HG03139 (cell line): ENCODE measurements at regions not wholly inside any gene's neighbourhood (a gene's known extent, or its start where the extent isn't known, plus 50 kb on each side); places are given as distances from the start of the nearest gene placed in this dataset.

Experiments
- ATAC-seq: cut with Tn5 transposase; IDR thresholded peaks from one replicate; pipeline ENCODE4 v1.9.1; 2021; ENCODE audit not compliant: unreplicated experiment

DNA sequence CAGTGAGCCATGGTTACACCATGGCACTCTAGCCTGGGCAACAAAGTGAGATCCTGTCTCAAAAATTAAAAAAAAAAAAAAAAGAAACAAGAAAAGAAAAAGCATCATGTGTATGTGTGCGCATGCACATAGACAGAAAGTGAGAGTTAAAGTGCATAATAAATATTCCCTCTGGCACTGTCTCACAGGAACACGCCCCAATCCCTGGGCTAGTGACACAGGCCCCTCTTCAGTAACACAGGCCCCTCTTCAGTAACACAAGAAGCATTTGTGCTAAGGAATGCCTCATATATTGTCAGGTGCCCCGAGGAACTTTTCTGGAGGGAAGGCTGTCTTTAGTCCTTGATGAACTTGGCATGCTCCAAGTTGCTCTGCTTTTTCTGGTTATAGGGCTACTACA lies 57.5 kb downstream of the RPL27A start:
- no peak for ATAC-seq

- ATAC-seq: no peak
Measured at GRCh38 chr11:8744423-8744822, 61.8 kb downstream of the RPL27A start.

- no peak for ATAC-seq
Measured at GRCh38 chr11:8745431-8746253, 63.0 kb downstream of the RPL27A start.

GRCh38 chr11:8746331-8746974 lies 63.9 kb downstream of the RPL27A start:
- no peak for ATAC-seq

GRCh38 chr11:8747173-8747572 lies 64.6 kb downstream of the RPL27A start:
- no peak for ATAC-seq

DNA sequence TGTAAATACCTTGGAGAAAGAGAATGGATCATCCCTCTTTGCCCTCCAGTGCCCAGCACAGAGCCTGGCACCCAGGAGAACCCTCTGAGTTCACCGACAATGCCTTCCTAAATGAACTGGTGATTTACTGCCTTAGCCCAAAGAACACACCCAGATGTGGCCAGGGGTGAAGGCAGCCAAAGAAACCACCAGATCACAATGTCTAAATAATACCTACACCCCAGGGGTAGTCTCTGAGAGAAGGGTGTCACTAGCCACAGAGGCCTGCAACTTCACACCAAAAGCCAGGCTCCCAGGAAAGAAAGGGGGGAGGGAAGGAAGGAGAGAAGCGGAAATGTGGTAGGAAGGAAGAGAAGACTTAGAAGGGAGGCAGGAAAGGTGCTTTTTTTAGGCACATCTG lies 65.7 kb downstream of the RPL27A start:
- ATAC-seq: no peak

DNA sequence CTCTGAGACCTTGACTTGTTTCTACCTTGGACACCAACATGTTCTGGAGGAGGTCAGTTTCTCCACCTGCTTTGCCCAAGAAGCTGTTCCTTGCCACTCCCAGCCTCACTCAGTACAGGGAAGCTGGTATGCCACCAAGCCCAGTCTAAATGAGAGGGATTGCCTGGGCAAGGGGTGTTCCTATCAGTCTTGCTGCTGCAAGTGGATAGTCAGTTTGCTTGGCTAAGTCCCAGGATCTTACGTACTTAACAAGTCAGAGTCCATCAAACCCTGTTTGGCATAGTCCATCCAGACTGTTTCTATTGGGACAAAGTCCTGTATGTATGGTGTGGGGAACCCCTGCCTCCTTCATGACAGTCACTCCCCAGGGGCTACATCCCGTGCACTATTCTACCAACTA lies 66.6 kb downstream of the RPL27A start:
- no peak for ATAC-seq

GRCh38 chr11:8754241-8754640 lies 71.6 kb downstream of the RPL27A start:
- no peak for ATAC-seq

- no peak for ATAC-seq
Measured at GRCh38 chr11:8756201-8756600, 73.6 kb downstream of the RPL27A start.

DNA sequence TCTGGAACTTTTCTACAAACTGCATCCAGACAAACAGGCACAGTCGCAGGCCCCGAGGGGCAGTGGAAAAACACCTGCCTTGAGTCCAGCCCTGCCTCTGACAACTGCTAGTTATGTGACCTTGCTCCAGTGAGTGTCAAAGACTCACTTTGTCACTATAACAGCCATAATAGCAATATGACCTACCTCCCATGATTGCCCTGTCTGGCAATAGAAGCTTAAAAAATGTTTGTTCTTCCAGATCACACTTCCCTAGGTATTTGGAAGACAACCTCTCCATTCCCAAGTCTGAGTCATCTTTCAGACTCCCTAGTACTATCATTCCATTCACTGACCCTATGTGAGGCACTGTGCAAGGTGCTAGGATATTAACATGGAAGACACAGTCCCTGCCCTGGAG lies 74.5 kb downstream of the RPL27A start:
- ATAC-seq: no peak

DNA sequence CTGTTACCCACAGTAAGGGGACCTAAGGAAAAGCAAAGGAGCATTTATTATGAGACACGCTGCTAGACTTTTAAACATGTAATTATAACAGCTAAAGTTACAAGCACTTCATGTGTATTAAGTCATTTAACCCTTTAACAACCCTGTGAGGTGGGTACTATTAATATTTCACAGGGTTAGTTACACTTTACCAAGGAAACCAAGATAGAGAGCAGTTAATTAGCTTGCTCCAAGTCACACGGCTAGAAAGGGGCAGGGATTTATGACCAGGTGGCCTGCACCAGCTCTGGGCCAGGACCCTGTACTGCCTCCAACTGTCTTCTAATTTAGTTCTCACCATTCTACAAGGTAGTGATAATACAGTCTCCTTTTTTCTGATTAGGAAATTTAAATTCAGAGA lies 74.9 kb downstream of the RPL27A start:
- ATAC-seq: no peak

- no peak for ATAC-seq
Measured at GRCh38 chr11:8758619-8759169, 76.1 kb downstream of the RPL27A start.

DNA sequence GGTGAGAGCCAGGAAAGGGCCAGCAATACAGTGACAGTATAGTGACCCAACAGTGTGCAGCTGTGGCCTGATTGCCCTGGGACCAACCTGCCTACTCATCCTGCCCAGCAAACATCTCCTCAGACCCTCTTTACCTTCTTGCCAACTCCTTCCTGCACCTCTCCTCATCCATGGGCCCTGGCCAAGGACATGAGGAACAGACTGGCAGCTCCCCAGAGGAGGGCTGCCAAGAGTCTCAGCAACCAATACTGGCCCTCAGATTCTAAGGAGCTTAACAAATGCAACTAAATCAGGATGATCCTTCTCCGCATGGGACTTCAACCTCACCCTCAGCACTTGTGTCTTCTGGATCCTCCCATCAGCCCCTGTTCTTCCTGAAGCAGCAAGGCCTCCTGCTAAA lies 77.0 kb downstream of the RPL27A start:
- no peak for ATAC-seq

GRCh38 chr11:8760896-8761295 lies 78.3 kb downstream of the RPL27A start:
- ATAC-seq: no peak

GRCh38 chr11:8763070-8763685 lies 80.6 kb downstream of the RPL27A start:
- no peak for ATAC-seq

DNA sequence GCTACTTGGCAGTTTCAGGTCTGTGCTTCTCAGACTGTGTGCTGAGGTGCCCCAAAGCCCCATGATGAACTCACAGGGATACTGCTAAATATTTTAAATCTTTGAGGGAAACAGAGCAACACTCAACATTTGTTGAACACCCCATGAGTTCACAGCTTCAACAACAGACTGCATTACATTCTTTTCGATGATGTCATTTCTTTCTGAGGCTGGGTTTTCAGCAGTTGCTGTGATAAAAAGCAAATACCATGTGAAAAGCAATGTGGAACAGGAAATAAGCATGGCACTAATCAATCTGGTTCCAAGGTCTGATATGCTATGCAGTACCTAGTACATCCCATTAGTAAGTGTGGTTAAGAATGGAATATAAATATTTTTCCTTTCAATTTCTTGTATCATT lies 82.7 kb downstream of the RPL27A start:
- no peak for ATAC-seq

DNA sequence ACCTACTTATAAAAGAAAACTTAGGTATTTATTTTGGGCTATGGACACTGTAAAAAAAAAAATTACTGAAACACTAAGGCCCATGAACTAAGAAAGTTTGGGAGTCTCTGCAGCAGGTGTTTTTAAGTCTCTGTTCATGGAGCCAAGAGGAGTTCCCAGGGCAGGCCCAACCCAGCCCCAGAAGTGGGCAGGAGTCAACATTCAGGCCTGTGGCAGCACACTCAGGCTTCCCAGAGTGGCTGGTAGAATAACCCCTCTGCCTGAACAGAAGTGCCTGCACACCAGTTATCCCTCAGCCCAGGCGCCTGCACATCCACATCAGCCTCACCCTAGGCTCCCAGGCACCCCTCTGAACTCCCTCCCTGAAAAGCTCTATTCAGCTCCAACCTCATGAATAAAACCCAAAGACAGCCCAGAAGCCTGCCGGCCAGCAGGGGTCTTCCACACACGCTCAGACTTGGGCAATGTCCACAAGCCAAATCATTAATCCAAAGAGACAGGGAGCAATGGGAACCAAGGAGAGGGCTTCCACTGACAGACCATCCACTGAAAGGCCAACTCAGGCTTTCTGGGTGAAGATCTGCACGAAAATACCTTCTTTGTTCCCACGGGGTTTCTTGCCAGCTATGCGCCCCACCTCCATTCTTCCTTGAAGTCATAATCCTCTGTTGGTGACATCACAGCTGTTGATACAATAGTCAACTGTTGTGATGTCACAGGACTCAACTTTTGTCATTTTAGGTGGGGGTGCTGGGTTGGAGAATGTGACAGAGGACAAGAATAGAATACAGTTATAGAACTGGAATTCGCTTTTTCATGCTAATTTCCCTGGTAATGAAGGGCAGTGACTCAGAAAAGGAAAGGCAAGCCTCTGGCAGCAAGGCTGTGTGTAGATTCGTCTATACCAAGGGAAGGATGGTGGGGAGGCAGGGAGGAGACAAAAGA lies 83.7 kb downstream of the RPL27A start:
- no peak for ATAC-seq

GRCh38 chr11:8766988-8767374 lies 84.4 kb downstream of the RPL27A start:
- no peak for ATAC-seq

DNA sequence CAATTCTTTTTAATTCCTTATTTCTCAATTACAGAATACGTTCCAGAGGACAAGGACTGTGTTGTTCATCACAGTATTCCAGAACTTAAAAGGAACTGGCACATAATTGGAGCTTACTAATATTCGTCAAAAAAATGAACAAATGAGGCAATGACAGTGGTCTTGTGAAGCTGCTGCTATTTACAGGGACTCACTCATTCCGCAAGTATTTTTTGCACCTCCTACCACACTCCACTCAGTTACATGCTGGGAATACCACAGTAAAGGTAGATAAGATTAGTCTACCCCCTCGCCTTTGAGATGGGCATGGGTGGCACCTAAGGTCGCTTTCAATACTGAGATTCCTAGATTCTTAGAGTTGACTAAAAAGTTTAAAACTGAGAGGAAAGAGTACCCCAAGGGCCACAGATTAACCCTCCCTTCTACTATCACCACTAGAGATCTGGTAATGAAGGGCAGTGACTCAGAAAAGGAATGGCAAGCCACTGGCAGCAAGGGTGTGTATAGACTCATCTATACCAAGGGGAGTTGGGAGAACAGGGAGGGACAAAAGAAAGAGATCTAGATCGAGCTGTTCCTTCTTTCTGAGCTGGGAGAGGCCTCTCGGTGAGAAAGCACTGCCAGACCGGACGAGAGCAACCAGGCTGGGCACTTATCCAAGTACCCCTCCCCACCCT lies 85.0 kb downstream of the RPL27A start:
- no peak for ATAC-seq

- no peak for ATAC-seq
Measured at GRCh38 chr11:8768625-8769333, 86.2 kb downstream of the RPL27A start.
